SU-DHL-6 (cell line): ENCODE measurements at regions not wholly inside any gene's neighbourhood (a gene's known extent, or its start where the extent isn't known, plus 50 kb on each side); places are given as distances from the start of the nearest gene placed in this dataset.

Experiments
- H2AFZ ChIP-seq: fragments of 200-600 bp; sonication (generic); 2 replicates; pipeline ENCODE4 v1.6.1; 2014; ENCODE audit warnings: low read depth, mild to moderate bottlenecking, moderate library complexity, mixed read lengths, antibody characterized with exemption, low read length; ENCODE audit not compliant: severe bottlenecking
- H3F3A ChIP-seq: fragments of 200-600 bp; shearing (Covaris generic); 2 replicates; pipeline ENCODE4 v1.6.0; 2016; ENCODE audit warnings: antibody characterized with exemption, mild to moderate bottlenecking; ENCODE audit not compliant: insufficient read depth
- H3K27ac ChIP-seq: fragments of 200-600 bp; sonication (generic); 2 replicates; pipeline ENCODE4 v1.5.1; 2016; ENCODE audit warnings: low read depth, mild to moderate bottlenecking, low read length, moderate library complexity, mixed read lengths
- H3K27me3 ChIP-seq: fragments of 200-600 bp; sonication (generic), shearing (Covaris generic); 2 replicates; pipeline ENCODE4 v1.6.0; 2014; ENCODE audit warnings: mild to moderate bottlenecking, low read length
- H3K36me3 ChIP-seq: fragments of 200-600 bp; sonication (generic); 2 replicates; pipeline ENCODE4 v1.6.1; 2014; ENCODE audit warnings: mild to moderate bottlenecking, low read length, mixed read lengths
- H3K4me2 ChIP-seq: fragments of 300-600, 200-600 bp; shearing (Covaris generic), sonication (generic); 2 replicates; pipeline ENCODE4 v1.6.0; 2014; ENCODE audit warnings: low read length, low read depth, mild to moderate bottlenecking; ENCODE audit not compliant: poor library complexity, severe bottlenecking
- H3K4me3 ChIP-seq: fragments of 200-600 bp; sonication (generic); 2 replicates; pipeline ENCODE4 v1.5.1; 2014; ENCODE audit warnings: antibody characterized with exemption, low read length, mild to moderate bottlenecking, mixed read lengths; ENCODE audit not compliant: insufficient read depth, poor library complexity, severe bottlenecking
- H3K79me2 ChIP-seq: fragments of 200-600 bp; sonication (generic); 2 replicates; pipeline ENCODE4 v1.6.1; 2014; ENCODE audit warnings: mild to moderate bottlenecking, low read length, moderate library complexity; ENCODE audit not compliant: insufficient read depth
- H3K9ac ChIP-seq: fragments of 200-600 bp; sonication (generic); 2 replicates; pipeline ENCODE4 v1.7.0; 2014; ENCODE audit warnings: mild to moderate bottlenecking, low read length
- H3K9me2 ChIP-seq: fragments of 200-600 bp; sonication (generic); replicated peaks from 2 replicates; pipeline ENCODE4 v1.6.1; 2014; ENCODE audit warnings: low read length; ENCODE audit not compliant: insufficient read depth
- H3K9me3 ChIP-seq: fragments of 200-600 bp; sonication (generic); 2 replicates; pipeline ENCODE4 v1.6.1; 2014; ENCODE audit warnings: low read length, mixed read lengths; ENCODE audit not compliant: insufficient read depth
- H4K20me1 ChIP-seq: fragments of 200-600 bp; sonication (generic); 2 replicates; pipeline ENCODE4 v1.6.1; 2014; ENCODE audit warnings: low read depth, mild to moderate bottlenecking, antibody characterized with exemption, low read length, moderate library complexity, mixed read lengths
- EZH2phosphoT487 ChIP-seq: fragments of 200-600 bp; sonication (generic), shearing (Covaris generic); conservative IDR thresholded peaks from 2 replicates; pipeline ENCODE4 v1.6.1; 2018; ENCODE audit warnings: mild to moderate bottlenecking, antibody characterized with exemption, low read length, moderate library complexity, mixed read lengths
- TF ChIP-seq, protein P1 (sequence below): fragments of 200-600 bp; sonication (generic); IDR thresholded peaks from one replicate; pipeline ENCODE4 v1.5.1; 2017; ENCODE audit warnings: antibody characterized with exemption, mild to moderate bottlenecking, low read length, moderate library complexity; ENCODE audit not compliant: insufficient read depth, poor library complexity, severe bottlenecking

- Histone ChIP-seq H3K9ac (no peak overlapping the region), H3K4me3 (no peak overlapping the region), H3F3A (no peaks in the 10 kb centered on the region), H3K4me2 (no peak overlapping the region), H3K79me2 (no peaks in the 10 kb centered on the region), H2AFZ (no peak overlapping the region), H3K36me3 (no peaks in the 10 kb centered on the region), H3K27me3 (no peaks in the 10 kb centered on the region), H3K9me3 (no peaks in the 10 kb centered on the region), H3K27ac (no peak overlapping the region), H3K9me2 (no peaks in the 10 kb centered on the region), H4K20me1 (no peaks in the 10 kb centered on the region)
- TF ChIP-seq, protein P1, sequence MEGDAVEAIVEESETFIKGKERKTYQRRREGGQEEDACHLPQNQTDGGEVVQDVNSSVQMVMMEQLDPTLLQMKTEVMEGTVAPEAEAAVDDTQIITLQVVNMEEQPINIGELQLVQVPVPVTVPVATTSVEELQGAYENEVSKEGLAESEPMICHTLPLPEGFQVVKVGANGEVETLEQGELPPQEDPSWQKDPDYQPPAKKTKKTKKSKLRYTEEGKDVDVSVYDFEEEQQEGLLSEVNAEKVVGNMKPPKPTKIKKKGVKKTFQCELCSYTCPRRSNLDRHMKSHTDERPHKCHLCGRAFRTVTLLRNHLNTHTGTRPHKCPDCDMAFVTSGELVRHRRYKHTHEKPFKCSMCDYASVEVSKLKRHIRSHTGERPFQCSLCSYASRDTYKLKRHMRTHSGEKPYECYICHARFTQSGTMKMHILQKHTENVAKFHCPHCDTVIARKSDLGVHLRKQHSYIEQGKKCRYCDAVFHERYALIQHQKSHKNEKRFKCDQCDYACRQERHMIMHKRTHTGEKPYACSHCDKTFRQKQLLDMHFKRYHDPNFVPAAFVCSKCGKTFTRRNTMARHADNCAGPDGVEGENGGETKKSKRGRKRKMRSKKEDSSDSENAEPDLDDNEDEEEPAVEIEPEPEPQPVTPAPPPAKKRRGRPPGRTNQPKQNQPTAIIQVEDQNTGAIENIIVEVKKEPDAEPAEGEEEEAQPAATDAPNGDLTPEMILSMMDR: no peak
Measured at GRCh38 chr7:80974396-80975358, 55.8 kb upstream of the SEMA3C start.

DNA sequence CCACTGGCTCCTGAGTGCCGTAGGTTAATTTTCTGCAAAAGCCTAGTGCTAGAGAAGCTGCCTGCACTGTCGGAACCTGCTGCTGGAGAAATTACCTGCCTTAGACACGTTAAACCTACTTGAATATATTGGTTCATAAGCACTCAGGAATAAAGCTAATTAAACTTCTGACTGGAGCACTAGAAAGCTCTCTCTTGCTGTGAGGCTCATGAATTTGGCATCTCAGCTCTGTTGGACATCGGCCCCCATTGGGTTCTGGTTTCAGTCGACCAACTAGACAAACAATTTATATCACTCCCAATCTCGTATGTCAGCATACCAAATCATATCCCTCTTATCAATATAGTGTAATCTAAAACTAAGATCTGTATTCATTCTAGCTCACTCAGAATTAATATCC is 52.4 kb upstream of the SEMA3C start:
- Histone ChIP-seq H3K9ac (no peak overlapping the region), H3K9me2 (no peaks in the 10 kb centered on the region), H3K27me3 (no peaks in the 10 kb centered on the region), H3K9me3 (no peaks in the 10 kb centered on the region), H3K36me3 (no peaks in the 10 kb centered on the region), H3K4me3 (no peak overlapping the region), H4K20me1 (no peaks in the 10 kb centered on the region), H2AFZ (no peak overlapping the region), H3K27ac (no peak overlapping the region), H3K79me2 (no peaks in the 10 kb centered on the region), H3F3A (no peaks in the 10 kb centered on the region), H3K4me2 (no peak overlapping the region)
- TF ChIP-seq, protein P1: no peak
- no peak for TF ChIP-seq EZH2phosphoT487
